ENCODE measurements at regions not wholly inside any gene's neighbourhood (a gene's known extent, or its start where the extent isn't known, plus 50 kb on each side); places are given as distances from the start of the nearest gene placed in this dataset.

DNA sequence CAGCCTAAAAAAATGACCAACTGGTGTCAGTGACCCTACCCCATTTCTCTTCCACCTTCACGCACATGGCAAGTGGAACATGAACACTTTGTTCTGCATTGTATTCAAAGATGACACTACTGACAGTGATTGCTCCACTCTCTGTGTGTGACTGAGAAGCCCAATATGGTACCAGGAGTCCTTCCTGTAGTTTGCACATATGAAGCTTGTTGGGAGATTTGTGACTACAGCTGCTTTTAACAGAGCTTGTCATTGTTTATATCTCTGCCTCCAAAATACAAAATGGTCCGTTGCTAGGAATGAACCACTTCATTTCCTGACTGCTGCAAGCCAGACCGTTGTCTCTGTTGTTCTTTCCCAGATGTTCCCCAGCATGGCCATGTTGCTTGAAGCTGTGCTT is 140.3 kb upstream of the TCF21 start:
- TF ChIP-seq SMC3 (IDR thresholded peaks at IDR 0.05; ENCODE audit: low read length) = no peak
- TF ChIP-seq STAG1 (CRISPR knock-in tag; IDR thresholded peaks at IDR 0.05) = no peak
- TF ChIP-seq HCFC1 (IDR thresholded peaks at IDR 0.05; ENCODE audit: low read depth, low read length) = no peak
- no peak for TF ChIP-seq KLF11 (CRISPR knock-in tag; IDR thresholded peaks at IDR 0.05)
- no peak for TF ChIP-seq ATF7 (IDR thresholded peaks at IDR 0.05)
- TF ChIP-seq ATF7 (CRISPR knock-in tag; IDR thresholded peaks at IDR 0.05) = no peak
- no peak for TF ChIP-seq PHB2 (IDR thresholded peaks at IDR 0.05; ENCODE audit: partially characterized antibody)
- TF ChIP-seq, protein P1, sequence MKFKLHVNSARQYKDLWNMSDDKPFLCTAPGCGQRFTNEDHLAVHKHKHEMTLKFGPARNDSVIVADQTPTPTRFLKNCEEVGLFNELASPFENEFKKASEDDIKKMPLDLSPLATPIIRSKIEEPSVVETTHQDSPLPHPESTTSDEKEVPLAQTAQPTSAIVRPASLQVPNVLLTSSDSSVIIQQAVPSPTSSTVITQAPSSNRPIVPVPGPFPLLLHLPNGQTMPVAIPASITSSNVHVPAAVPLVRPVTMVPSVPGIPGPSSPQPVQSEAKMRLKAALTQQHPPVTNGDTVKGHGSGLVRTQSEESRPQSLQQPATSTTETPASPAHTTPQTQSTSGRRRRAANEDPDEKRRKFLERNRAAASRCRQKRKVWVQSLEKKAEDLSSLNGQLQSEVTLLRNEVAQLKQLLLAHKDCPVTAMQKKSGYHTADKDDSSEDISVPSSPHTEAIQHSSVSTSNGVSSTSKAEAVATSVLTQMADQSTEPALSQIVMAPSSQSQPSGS (CRISPR knock-in tag; IDR thresholded peaks at IDR 0.05) = no peak
- no peak for TF ChIP-seq ZNF598 (CRISPR knock-in tag; IDR thresholded peaks at IDR 0.05; ENCODE audit: borderline replicate concordance)
- TF ChIP-seq, protein P2, sequence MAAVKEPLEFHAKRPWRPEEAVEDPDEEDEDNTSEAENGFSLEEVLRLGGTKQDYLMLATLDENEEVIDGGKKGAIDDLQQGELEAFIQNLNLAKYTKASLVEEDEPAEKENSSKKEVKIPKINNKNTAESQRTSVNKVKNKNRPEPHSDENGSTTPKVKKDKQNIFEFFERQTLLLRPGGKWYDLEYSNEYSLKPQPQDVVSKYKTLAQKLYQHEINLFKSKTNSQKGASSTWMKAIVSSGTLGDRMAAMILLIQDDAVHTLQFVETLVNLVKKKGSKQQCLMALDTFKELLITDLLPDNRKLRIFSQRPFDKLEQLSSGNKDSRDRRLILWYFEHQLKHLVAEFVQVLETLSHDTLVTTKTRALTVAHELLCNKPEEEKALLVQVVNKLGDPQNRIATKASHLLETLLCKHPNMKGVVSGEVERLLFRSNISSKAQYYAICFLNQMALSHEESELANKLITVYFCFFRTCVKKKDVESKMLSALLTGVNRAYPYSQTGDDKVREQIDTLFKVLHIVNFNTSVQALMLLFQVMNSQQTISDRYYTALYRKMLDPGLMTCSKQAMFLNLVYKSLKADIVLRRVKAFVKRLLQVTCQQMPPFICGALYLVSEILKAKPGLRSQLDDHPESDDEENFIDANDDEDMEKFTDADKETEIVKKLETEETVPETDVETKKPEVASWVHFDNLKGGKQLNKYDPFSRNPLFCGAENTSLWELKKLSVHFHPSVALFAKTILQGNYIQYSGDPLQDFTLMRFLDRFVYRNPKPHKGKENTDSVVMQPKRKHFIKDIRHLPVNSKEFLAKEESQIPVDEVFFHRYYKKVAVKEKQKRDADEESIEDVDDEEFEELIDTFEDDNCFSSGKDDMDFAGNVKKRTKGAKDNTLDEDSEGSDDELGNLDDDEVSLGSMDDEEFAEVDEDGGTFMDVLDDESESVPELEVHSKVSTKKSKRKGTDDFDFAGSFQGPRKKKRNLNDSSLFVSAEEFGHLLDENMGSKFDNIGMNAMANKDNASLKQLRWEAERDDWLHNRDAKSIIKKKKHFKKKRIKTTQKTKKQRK (IDR thresholded peaks at IDR 0.05; ENCODE audit: low read length) = no peak
- TF ChIP-seq ZNF24 (IDR thresholded peaks at IDR 0.05) = no peak
- TF ChIP-seq ZNF569 (CRISPR knock-in tag; IDR thresholded peaks at IDR 0.05; ENCODE audit: borderline replicate concordance) = no peak
- TF ChIP-seq, protein P3, sequence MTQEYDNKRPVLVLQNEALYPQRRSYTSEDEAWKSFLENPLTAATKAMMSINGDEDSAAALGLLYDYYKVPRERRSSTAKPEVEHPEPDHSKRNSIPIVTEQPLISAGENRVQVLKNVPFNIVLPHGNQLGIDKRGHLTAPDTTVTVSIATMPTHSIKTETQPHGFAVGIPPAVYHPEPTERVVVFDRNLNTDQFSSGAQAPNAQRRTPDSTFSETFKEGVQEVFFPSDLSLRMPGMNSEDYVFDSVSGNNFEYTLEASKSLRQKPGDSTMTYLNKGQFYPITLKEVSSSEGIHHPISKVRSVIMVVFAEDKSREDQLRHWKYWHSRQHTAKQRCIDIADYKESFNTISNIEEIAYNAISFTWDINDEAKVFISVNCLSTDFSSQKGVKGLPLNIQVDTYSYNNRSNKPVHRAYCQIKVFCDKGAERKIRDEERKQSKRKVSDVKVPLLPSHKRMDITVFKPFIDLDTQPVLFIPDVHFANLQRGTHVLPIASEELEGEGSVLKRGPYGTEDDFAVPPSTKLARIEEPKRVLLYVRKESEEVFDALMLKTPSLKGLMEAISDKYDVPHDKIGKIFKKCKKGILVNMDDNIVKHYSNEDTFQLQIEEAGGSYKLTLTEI (CRISPR knock-in tag; conservative IDR thresholded peaks at IDR 0.05) = no peak
- TF ChIP-seq PBX2 (CRISPR knock-in tag; IDR thresholded peaks at IDR 0.05) = no peak
- TF ChIP-seq GATAD2A (CRISPR knock-in tag; IDR thresholded peaks at IDR 0.05) = no peak
- TF ChIP-seq TRIM24 (CRISPR knock-in tag; IDR thresholded peaks at IDR 0.05) = no peak
- POLR2A ChIA-PET = no interaction called here

More for the DNA sequence above, 140.3 kb upstream of the TCF21 start:
- H4K20me1 ChIP-seq (ENCODE audit: insufficient read depth, low read length) = no peaks in the 10 kb centered on the region
- intact Hi-C loops (cut with micrococcal nuclease; ENCODE audit: unreplicated experiment) = no loop called here
- H3K27ac ChIP-seq (ENCODE audit: extremely low read length, insufficient read depth, low read length) = no peak overlapping the region
- H3K79me2 ChIP-seq (ENCODE audit: insufficient read depth, low read length) = no peaks in the 10 kb centered on the region
- no peak overlapping the region for H3K4me3 ChIP-seq (replicated peaks in 1 of 3; ENCODE audit: insufficient read depth in 1 of 3, low read depth in 2 of 3, low read length in 3 of 3)
- no peaks in the 10 kb centered on the region for H3K36me3 ChIP-seq (replicated peaks in 1 of 2; ENCODE audit: control insufficient read depth in 1 of 2, insufficient read depth in 2 of 2, low read length in 2 of 2)
- BruUV-seq (replicated peaks) = no TSS peak
- DNase-seq (ENCODE audit: low spot score) (no peak), ATAC-seq (no peak), FAIRE-seq (no peak)
- H3K9ac ChIP-seq (ENCODE audit: insufficient read depth, low read depth, low read length) = no peak overlapping the region
- WGBS (ENCODE audit: low lambda C conversion rate) = 1% methylated on average over 3 of the region's 3 CpGs
- H2AFZ ChIP-seq (ENCODE audit: low read length) = no peak overlapping the region
- H3K4me1 ChIP-seq (ENCODE audit: insufficient read depth, low read length) = no peaks in the 10 kb centered on the region
- H3K4me2 ChIP-seq (ENCODE audit: low read depth, low read length) = no peak overlapping the region
- H3K9me3 ChIP-seq (ENCODE audit: low read length) = no peaks in the 10 kb centered on the region
- in situ Hi-C loops (cut with HindIII; ENCODE audit: extremely low pct_ligation_motif_present, low pct_unique_long_range_greater_than_20kb) = no loop called here
- CTCF ChIA-PET (ENCODE audit: low intra/inter-chr PET ratio, low total read pairs) = no interaction called here
- no peaks in the 10 kb centered on the region for H3K27me3 ChIP-seq (ENCODE audit: control insufficient read depth in 1 of 2, insufficient read depth in 2 of 2, low read length in 2 of 2)
